Neural progenitor cell (in vitro differentiated cells): ENCODE measurements at regions not wholly inside any gene's neighbourhood (a gene's known extent, or its start where the extent isn't known, plus 50 kb on each side); places are given as distances from the start of the nearest gene placed in this dataset.

ENCODE experiments used
- EZH2phosphoT487 ChIP-seq: fragments of 200-600 bp; sonication (generic); IDR thresholded peaks from 2 replicates; pipeline ENCODE4 v1.6.1; 2017; ENCODE audit warnings: antibody characterized with exemption
- TF ChIP-seq, protein P1 (sequence below): fragments of 200-600 bp; sonication (generic); IDR thresholded peaks from 2 replicates; pipeline ENCODE4 v1.5.1; 2017; ENCODE audit warnings: antibody characterized with exemption, mild to moderate bottlenecking

DNA sequence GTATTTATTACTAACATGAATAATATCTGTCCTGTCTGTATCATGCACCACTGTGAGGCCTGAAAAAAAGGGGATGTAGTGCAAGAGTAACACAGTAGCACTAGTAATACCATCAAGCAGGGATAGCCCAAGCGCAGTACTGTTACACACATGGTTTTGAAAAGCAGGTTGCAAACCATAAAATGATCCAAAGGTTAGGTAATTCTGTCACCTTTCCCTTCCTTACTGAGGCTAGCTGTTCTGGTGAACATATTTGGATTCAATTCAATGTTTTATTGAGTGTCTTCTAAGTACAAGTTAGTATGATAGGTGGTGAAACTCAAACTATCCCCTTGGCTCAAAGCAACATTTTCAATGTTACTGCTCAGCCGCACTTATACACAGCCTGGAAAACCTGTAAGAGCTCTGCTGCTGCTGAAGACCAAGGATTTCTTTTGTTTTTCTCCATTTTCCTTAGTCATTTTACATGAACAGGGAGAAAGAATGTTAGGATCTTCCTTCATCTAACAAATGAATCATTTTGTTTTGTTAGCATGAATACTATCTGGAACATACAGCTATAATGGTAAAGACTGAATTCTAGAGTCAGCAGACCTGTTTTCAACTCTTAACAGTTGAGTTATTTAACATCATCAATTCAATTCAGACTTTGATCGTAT, 102.5 kb upstream of the ITPRID2 start:
- TF ChIP-seq, protein P1, sequence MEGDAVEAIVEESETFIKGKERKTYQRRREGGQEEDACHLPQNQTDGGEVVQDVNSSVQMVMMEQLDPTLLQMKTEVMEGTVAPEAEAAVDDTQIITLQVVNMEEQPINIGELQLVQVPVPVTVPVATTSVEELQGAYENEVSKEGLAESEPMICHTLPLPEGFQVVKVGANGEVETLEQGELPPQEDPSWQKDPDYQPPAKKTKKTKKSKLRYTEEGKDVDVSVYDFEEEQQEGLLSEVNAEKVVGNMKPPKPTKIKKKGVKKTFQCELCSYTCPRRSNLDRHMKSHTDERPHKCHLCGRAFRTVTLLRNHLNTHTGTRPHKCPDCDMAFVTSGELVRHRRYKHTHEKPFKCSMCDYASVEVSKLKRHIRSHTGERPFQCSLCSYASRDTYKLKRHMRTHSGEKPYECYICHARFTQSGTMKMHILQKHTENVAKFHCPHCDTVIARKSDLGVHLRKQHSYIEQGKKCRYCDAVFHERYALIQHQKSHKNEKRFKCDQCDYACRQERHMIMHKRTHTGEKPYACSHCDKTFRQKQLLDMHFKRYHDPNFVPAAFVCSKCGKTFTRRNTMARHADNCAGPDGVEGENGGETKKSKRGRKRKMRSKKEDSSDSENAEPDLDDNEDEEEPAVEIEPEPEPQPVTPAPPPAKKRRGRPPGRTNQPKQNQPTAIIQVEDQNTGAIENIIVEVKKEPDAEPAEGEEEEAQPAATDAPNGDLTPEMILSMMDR: no peak
- no peak for TF ChIP-seq EZH2phosphoT487
